HG03460 (cell line): ENCODE measurements at regions not wholly inside any gene's neighbourhood (a gene's known extent, or its start where the extent isn't known, plus 50 kb on each side); places are given as distances from the start of the nearest gene placed in this dataset.
"Not testable (repeated sequence)": the region's sequence is repeated elsewhere in the genome, so short reads cannot be mapped to it uniquely, and the experiment has no call there.

ENCODE experiments used
- ATAC-seq: cut with Tn5 transposase; IDR thresholded peaks from one replicate; pipeline ENCODE4 v1.9.1; 2021; ENCODE audit not compliant: unreplicated experiment

- ATAC-seq = no peak
Measured at GRCh38 chr16:86880316-86881117, 302.2 kb downstream of the FOXL1 start.

- ATAC-seq = no peak
Measured at GRCh38 chr16:86881118-86881510, 302.8 kb downstream of the FOXL1 start.

GRCh38 chr16:86881861-86882273 lies 303.5 kb downstream of the FOXL1 start:
- no peak for ATAC-seq

- no peak for ATAC-seq
Measured at GRCh38 chr16:86882586-86883280, 304.4 kb downstream of the FOXL1 start.

GRCh38 chr16:86883583-86884389 lies 305.4 kb downstream of the FOXL1 start:
- no peak for ATAC-seq

- ATAC-seq = no peak
Measured at GRCh38 chr16:86884390-86884650, 306.0 kb downstream of the FOXL1 start.

GRCh38 chr16:86885139-86885538 lies 306.8 kb downstream of the FOXL1 start:
- ATAC-seq = no peak

GRCh38 chr16:86886651-86887050 lies 308.3 kb downstream of the FOXL1 start:
- no peak for ATAC-seq

- ATAC-seq = no peak
Measured at GRCh38 chr16:86887416-86887815, 309.1 kb downstream of the FOXL1 start.

- no peak for ATAC-seq
Measured at GRCh38 chr16:86888231-86889053, 310.1 kb downstream of the FOXL1 start.

GRCh38 chr16:86889054-86889366 lies 310.7 kb downstream of the FOXL1 start:
- not testable (repeated sequence) for ATAC-seq

- ATAC-seq = no peak
Measured at GRCh38 chr16:86889974-86890373, 311.6 kb downstream of the FOXL1 start.

GRCh38 chr16:86891121-86891520 lies 312.8 kb downstream of the FOXL1 start:
- ATAC-seq = no peak

- no peak for ATAC-seq
Measured at GRCh38 chr16:86891631-86892030, 313.3 kb downstream of the FOXL1 start.

- no peak for ATAC-seq
Measured at GRCh38 chr16:86892509-86892908, 314.2 kb downstream of the FOXL1 start.

GRCh38 chr16:86893506-86893905 lies 315.2 kb downstream of the FOXL1 start:
- no peak for ATAC-seq

- no peak for ATAC-seq
Measured at GRCh38 chr16:86894029-86894567, 315.7 kb downstream of the FOXL1 start.

- no peak for ATAC-seq
Measured at GRCh38 chr16:86894925-86895324, 316.6 kb downstream of the FOXL1 start.

- ATAC-seq = no peak
Measured at GRCh38 chr16:86895606-86896005, 317.3 kb downstream of the FOXL1 start.

GRCh38 chr16:86896976-86897375 lies 318.6 kb downstream of the FOXL1 start:
- no peak for ATAC-seq

GRCh38 chr16:86897486-86897885 lies 319.1 kb downstream of the FOXL1 start:
- no peak for ATAC-seq
